ENCODE measurements at regions not wholly inside any gene's neighbourhood (a gene's known extent, or its start where the extent isn't known, plus 50 kb on each side); places are given as distances from the start of the nearest gene placed in this dataset.

GRCh38 chr1:221517961-221518360, 223.9 kb downstream of the DUSP10 start:
- no peak for TF ChIP-seq CTCF (conservative IDR thresholded peaks at IDR 0.05)
- TF ChIP-seq ZFX (IDR thresholded peaks at IDR 0.05) = no peak
